HepG2 (cell line): ENCODE measurements at regions not wholly inside any gene's neighbourhood (a gene's known extent, or its start where the extent isn't known, plus 50 kb on each side); places are given as distances from the start of the nearest gene placed in this dataset.

Experiments
- BHLHE40 ChIP-seq: IDR thresholded peaks from 2 replicates; pipeline ENCODE4 v1.6.1; 2011; ENCODE audit warnings: low read length, improper control_type of control experiment
- ETV6 ChIP-seq: sonication (generic); formaldehyde crosslinking; conservative IDR thresholded peaks from 2 replicates; pipeline ENCODE4 v1.4.0; 2020; ENCODE audit warnings: missing genetic modification reagents
- FLYWCH1 ChIP-seq: sonication (generic); formaldehyde crosslinking; IDR thresholded peaks from 2 replicates; pipeline ENCODE4 v1.8.1; 2023; ENCODE audit warnings: mild to moderate bottlenecking, missing genetic modification reagents
- ONECUT2 ChIP-seq: sonication (generic); formaldehyde crosslinking; IDR thresholded peaks from 2 replicates; pipeline ENCODE4 v1.4.0; 2020; ENCODE audit warnings: missing genetic modification reagents
- PAX8 ChIP-seq: sonication (generic); formaldehyde crosslinking; IDR thresholded peaks from 2 replicates; pipeline ENCODE4 v1.8.0; 2022; ENCODE audit warnings: mild to moderate bottlenecking, missing genetic modification reagents, borderline replicate concordance
- PLRG1 ChIP-seq: fragments of 450-650 bp; conservative IDR thresholded peaks from 2 replicates; pipeline ENCODE4 v1.6.1; 2016
- PPARG ChIP-seq: conservative IDR thresholded peaks from 2 replicates; pipeline ENCODE4 v1.6.1; 2016; ENCODE audit warnings: missing biosample characterization, missing genetic modification reagents
- RBFOX2 ChIP-seq: fragments of 200-400 bp; formaldehyde crosslinking; IDR thresholded peaks from 2 replicates; pipeline ENCODE4 v1.6.1; 2017; ENCODE audit warnings: low read depth, mild to moderate bottlenecking, low read length
- SIN3A ChIP-seq: IDR thresholded peaks from 2 replicates; pipeline ENCODE4 v1.6.1; 2011; ENCODE audit warnings: low read depth, mild to moderate bottlenecking, control low read depth, low read length, borderline replicate concordance
- SNRNP70 ChIP-seq: fragments of 200-400 bp; formaldehyde crosslinking; IDR thresholded peaks from 2 replicates; pipeline ENCODE4 v1.6.1; 2017; ENCODE audit warnings: mild to moderate bottlenecking, low read depth, low read length, moderate library complexity
- ZFP62 ChIP-seq: sonication (generic); formaldehyde crosslinking; IDR thresholded peaks from 2 replicates; pipeline ENCODE4 v1.4.0; 2020; ENCODE audit warnings: missing genetic modification reagents
- ZKSCAN8 ChIP-seq: IDR thresholded peaks from 2 replicates; pipeline ENCODE4 v1.6.1; 2016; ENCODE audit warnings: borderline replicate concordance, missing genetic modification reagents, missing compliant biosample characterization
- ZNF501 ChIP-seq: sonication (generic); formaldehyde crosslinking; IDR thresholded peaks from 2 replicates; pipeline ENCODE4 v1.5.1; 2020; ENCODE audit warnings: mild to moderate bottlenecking, moderate library complexity, missing genetic modification reagents
- ZNF709 ChIP-seq: sonication (generic); formaldehyde crosslinking; IDR thresholded peaks from 2 replicates; pipeline ENCODE4 v1.5.0; 2020; ENCODE audit warnings: mild to moderate bottlenecking, missing genetic modification reagents
- ZNF713 ChIP-seq: sonication (generic); formaldehyde crosslinking; IDR thresholded peaks from 2 replicates; pipeline ENCODE4 v1.4.0; 2020; ENCODE audit warnings: mild to moderate bottlenecking, missing genetic modification reagents
- ZNF766 ChIP-seq: sonication (generic); formaldehyde crosslinking; IDR thresholded peaks from 2 replicates; pipeline ENCODE4 v1.5.0; 2020; ENCODE audit warnings: missing genetic modification reagents, borderline replicate concordance
- TF ChIP-seq, protein P1 (sequence below): sonication (generic); formaldehyde crosslinking; conservative IDR thresholded peaks from 2 replicates; pipeline ENCODE4 v1.4.0; 2020; ENCODE audit warnings: mild to moderate bottlenecking, missing genetic modification reagents, moderate library complexity
- TF ChIP-seq, protein P2 (sequence below): sonication (generic); formaldehyde crosslinking; IDR thresholded peaks from 2 replicates; pipeline ENCODE4 v1.5.0; 2020; ENCODE audit warnings: mild to moderate bottlenecking, missing genetic modification reagents, borderline replicate concordance
- TF ChIP-seq, protein P3 (sequence below): sonication (generic); formaldehyde crosslinking; IDR thresholded peaks from 2 replicates; pipeline ENCODE4 v1.4.0; 2020; ENCODE audit warnings: mild to moderate bottlenecking, missing genetic modification reagents

DNA sequence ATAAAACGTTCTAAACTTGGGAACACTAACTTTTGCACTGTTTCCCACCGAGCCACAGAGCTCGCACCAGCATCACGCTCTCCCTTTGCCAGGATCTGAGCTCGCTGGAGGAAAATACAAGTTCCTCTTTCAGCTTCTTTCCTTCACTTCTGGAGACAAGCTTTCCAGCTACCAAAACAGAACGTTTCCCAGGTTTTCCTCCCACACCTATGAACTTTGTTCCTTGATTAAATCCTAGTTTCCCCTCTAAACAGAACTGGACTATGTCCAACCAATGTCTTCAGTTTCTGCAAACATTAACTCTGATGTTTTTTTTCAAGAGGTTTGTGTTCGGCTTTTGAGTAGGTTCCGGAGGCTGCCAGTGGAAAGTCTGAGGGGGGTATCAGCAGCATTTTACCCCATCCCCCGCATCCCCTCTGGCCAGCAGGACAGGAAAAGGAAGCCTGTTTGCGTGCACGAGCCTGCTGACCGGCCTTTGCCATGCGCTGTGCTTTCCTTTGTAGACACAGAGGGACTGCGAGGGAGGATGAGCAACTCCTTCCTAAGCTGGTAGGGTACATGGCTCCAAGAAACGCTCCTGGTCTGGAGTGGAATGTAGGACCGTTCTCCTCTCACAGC is 135.5 kb downstream of the LY86 start (continued):
- TF ChIP-seq, protein P1, sequence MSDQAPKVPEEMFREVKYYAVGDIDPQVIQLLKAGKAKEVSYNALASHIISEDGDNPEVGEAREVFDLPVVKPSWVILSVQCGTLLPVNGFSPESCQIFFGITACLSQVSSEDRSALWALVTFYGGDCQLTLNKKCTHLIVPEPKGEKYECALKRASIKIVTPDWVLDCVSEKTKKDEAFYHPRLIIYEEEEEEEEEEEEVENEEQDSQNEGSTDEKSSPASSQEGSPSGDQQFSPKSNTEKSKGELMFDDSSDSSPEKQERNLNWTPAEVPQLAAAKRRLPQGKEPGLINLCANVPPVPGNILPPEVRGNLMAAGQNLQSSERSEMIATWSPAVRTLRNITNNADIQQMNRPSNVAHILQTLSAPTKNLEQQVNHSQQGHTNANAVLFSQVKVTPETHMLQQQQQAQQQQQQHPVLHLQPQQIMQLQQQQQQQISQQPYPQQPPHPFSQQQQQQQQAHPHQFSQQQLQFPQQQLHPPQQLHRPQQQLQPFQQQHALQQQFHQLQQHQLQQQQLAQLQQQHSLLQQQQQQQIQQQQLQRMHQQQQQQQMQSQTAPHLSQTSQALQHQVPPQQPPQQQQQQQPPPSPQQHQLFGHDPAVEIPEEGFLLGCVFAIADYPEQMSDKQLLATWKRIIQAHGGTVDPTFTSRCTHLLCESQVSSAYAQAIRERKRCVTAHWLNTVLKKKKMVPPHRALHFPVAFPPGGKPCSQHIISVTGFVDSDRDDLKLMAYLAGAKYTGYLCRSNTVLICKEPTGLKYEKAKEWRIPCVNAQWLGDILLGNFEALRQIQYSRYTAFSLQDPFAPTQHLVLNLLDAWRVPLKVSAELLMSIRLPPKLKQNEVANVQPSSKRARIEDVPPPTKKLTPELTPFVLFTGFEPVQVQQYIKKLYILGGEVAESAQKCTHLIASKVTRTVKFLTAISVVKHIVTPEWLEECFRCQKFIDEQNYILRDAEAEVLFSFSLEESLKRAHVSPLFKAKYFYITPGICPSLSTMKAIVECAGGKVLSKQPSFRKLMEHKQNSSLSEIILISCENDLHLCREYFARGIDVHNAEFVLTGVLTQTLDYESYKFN (CRISPR knock-in tag), result peak; percentile 46
- TF ChIP-seq ZNF501 (CRISPR knock-in tag) (0 out of 2 replicates have a peak, but pooled peaks have one; percentile 18), BHLHE40 (no peak), ZKSCAN8 (no peak), ZNF709 (CRISPR knock-in tag) (0 out of 2 replicates have a peak, but pooled peaks have one; percentile 15), SIN3A (no peak), RBFOX2 (no peak), ZNF766 (CRISPR knock-in tag) (0 out of 2 replicates have a peak, but pooled peaks have one; percentile 12), FLYWCH1 (CRISPR knock-in tag) (no peak), PPARG (0 out of 2 replicates have a peak, but pooled peaks have one; percentile 33), PLRG1 (no peak), ETV6 (CRISPR knock-in tag) (no peak), PAX8 (CRISPR knock-in tag) (no peak), ZNF713 (CRISPR knock-in tag) (no peak), ONECUT2 (no peak), ZFP62 (CRISPR knock-in tag) (no peak), SNRNP70 (no peak)
- TF ChIP-seq, protein P2, sequence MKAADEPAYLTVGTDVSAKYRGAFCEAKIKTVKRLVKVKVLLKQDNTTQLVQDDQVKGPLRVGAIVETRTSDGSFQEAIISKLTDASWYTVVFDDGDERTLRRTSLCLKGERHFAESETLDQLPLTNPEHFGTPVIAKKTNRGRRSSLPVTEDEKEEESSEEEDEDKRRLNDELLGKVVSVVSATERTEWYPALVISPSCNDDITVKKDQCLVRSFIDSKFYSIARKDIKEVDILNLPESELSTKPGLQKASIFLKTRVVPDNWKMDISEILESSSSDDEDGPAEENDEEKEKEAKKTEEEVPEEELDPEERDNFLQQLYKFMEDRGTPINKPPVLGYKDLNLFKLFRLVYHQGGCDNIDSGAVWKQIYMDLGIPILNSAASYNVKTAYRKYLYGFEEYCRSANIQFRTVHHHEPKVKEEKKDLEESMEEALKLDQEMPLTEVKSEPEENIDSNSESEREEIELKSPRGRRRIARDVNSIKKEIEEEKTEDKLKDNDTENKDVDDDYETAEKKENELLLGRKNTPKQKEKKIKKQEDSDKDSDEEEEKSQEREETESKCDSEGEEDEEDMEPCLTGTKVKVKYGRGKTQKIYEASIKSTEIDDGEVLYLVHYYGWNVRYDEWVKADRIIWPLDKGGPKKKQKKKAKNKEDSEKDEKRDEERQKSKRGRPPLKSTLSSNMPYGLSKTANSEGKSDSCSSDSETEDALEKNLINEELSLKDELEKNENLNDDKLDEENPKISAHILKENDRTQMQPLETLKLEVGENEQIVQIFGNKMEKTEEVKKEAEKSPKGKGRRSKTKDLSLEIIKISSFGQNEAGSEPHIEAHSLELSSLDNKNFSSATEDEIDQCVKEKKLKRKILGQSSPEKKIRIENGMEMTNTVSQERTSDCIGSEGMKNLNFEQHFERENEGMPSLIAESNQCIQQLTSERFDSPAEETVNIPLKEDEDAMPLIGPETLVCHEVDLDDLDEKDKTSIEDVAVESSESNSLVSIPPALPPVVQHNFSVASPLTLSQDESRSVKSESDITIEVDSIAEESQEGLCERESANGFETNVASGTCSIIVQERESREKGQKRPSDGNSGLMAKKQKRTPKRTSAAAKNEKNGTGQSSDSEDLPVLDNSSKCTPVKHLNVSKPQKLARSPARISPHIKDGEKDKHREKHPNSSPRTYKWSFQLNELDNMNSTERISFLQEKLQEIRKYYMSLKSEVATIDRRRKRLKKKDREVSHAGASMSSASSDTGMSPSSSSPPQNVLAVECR (CRISPR knock-in tag), result peak; percentile 39; the same call in 1 of the 2 replicates
- TF ChIP-seq, protein P3, sequence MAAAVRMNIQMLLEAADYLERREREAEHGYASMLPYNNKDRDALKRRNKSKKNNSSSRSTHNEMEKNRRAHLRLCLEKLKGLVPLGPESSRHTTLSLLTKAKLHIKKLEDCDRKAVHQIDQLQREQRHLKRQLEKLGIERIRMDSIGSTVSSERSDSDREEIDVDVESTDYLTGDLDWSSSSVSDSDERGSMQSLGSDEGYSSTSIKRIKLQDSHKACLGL (CRISPR knock-in tag), result no peak
